Memory B cell (primary cell): ENCODE measurements at regions not wholly inside any gene's neighbourhood (a gene's known extent, or its start where the extent isn't known, plus 50 kb on each side); places are given as distances from the start of the nearest gene placed in this dataset.
"Not testable (repeated sequence)": the region's sequence is repeated elsewhere in the genome, so short reads cannot be mapped to it uniquely, and the experiment has no call there.

Source experiments
- ATAC-seq: fragments of 150-1000 bp; cut with Tn5 transposase; 2 replicates; pipeline ENCODE4 v1.10.0; 2021; ENCODE audit warnings: low read depth, mild to moderate bottlenecking, moderate library complexity
- DNase-seq, 2 donors: peaks; one replicate each; pipeline ENCODE4 v3.0.0; 2022; ENCODE audit warnings: low spot score in 2 of 2
- H3K27ac Mint-ChIP-seq: one replicate; pipeline ENCODE4 v1.8.0; 2022; ENCODE audit warnings: mild to moderate bottlenecking, moderate library complexity, mixed read lengths
- H3K27me3 Mint-ChIP-seq: one replicate; pipeline ENCODE4 v1.8.0; 2022; ENCODE audit warnings: mixed read lengths
- H3K36me3 Mint-ChIP-seq: one replicate; pipeline ENCODE4 v1.8.0; 2022; ENCODE audit warnings: mild to moderate bottlenecking, mixed read lengths
- H3K4me1 Mint-ChIP-seq: one replicate; pipeline ENCODE4 v1.8.0; 2022; ENCODE audit warnings: mixed read lengths
- H3K4me3 Mint-ChIP-seq: one replicate; pipeline ENCODE4 v1.8.0; 2022; ENCODE audit warnings: mild to moderate bottlenecking, moderate library complexity, mixed read lengths
- H3K9me3 Mint-ChIP-seq: one replicate; pipeline ENCODE4 v1.8.0; 2022; ENCODE audit warnings: mixed read lengths

DNA sequence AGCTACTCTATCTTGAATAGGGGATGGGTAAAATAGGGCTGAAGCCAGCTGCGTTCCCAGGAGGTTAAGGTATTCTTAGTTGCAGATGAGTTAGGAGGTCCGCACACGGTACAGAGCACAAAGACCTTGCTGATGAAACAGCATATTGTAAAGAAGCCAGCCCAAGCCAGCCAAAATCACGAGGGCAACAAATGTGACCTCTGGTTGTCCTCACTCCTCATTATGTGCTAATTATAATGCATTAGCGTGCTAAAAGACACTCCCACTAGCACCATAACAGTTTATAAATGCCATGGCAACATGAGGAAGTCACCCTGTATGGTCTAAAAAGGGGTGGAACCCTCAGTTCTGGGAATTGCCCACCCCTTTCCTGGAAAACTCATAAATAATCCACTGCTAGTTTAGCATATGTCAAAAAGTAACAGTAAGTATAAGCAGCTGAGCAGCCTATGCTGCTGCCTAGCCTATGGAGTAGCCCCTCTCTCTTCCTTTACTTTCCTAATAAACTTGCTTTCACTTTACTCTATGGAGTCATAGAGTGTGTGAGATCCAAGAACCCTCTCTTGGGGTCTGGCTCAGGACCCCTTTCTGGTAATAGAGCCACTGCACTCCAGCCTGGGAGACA, 98.9 kb upstream of the NOX4 start:
- not testable (repeated sequence) for H3K9me3 Mint-ChIP-seq, H3K27me3 Mint-ChIP-seq, H3K27ac Mint-ChIP-seq, H3K4me1 Mint-ChIP-seq, DNase-seq, H3K4me3 Mint-ChIP-seq, H3K36me3 Mint-ChIP-seq, ATAC-seq

DNA sequence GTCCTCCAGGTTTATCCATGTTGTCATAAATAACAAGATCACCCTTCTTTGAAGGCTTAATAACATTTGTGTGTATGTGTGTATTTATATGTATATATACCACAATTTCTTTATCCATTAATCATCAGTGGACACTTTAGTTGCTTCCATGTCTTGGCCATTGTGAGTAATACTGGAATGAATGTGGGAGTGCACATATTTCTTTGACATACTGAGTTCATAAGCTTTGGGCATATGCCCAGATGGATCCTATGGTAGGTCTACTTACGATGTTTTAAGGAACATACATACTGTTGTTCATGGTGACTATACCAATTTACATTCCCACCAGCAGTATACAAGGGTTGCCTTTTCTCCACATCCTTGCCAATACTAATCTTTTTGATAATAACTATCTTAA, 108.8 kb upstream of the TRIM77 start:
- DNase-seq, H3K27ac Mint-ChIP-seq: not testable (repeated sequence)

GRCh38 chr11:89604281-89604680, 105.8 kb upstream of the TRIM77 start:
- Mint-ChIP-seq H3K4me1 (no peaks in the 10 kb centered on the region), H3K9me3 (peaks cover 5% of the 10 kb centered on the region), H3K36me3 (no peaks in the 10 kb centered on the region), H3K27ac (no peak overlapping the region), H3K4me3 (no peak overlapping the region), H3K27me3 (no peaks in the 10 kb centered on the region)
- ATAC-seq (no peak), DNase-seq (no peak)

More for the DNA sequence above, 108.8 kb upstream of the TRIM77 start:
- not testable (repeated sequence) for H3K36me3 Mint-ChIP-seq, H3K27me3 Mint-ChIP-seq, ATAC-seq, H3K4me3 Mint-ChIP-seq, H3K9me3 Mint-ChIP-seq, H3K4me1 Mint-ChIP-seq

DNA sequence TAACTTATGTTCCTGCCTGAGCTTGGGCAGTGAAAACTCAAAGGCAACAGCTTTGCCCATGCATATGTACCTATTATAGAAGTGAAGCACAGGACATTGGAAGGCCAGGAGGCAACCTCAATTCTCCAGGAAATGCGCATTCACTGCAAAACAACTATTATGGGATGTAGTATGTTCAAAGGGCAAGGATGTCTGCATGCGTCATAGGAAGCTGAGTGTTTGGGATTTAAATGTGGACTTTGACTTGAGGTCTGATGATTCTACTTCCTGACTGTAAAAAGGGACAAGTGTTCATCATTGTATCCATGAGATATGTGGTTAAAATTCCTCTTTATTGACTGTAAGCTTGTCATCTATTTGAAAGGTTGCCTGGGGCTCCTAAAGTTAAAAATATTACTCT, 103.3 kb upstream of the TRIM77 start:
- not testable (repeated sequence) for DNase-seq, ATAC-seq, H3K9me3 Mint-ChIP-seq, H3K27ac Mint-ChIP-seq, H3K4me1 Mint-ChIP-seq, H3K4me3 Mint-ChIP-seq, H3K27me3 Mint-ChIP-seq, H3K36me3 Mint-ChIP-seq

- H3K9me3 Mint-ChIP-seq, H3K36me3 Mint-ChIP-seq, DNase-seq, ATAC-seq, H3K4me3 Mint-ChIP-seq, H3K4me1 Mint-ChIP-seq, H3K27me3 Mint-ChIP-seq, H3K27ac Mint-ChIP-seq: not testable (repeated sequence)
Measured at GRCh38 chr11:89607497-89607896, 102.6 kb upstream of the TRIM77 start.

DNA sequence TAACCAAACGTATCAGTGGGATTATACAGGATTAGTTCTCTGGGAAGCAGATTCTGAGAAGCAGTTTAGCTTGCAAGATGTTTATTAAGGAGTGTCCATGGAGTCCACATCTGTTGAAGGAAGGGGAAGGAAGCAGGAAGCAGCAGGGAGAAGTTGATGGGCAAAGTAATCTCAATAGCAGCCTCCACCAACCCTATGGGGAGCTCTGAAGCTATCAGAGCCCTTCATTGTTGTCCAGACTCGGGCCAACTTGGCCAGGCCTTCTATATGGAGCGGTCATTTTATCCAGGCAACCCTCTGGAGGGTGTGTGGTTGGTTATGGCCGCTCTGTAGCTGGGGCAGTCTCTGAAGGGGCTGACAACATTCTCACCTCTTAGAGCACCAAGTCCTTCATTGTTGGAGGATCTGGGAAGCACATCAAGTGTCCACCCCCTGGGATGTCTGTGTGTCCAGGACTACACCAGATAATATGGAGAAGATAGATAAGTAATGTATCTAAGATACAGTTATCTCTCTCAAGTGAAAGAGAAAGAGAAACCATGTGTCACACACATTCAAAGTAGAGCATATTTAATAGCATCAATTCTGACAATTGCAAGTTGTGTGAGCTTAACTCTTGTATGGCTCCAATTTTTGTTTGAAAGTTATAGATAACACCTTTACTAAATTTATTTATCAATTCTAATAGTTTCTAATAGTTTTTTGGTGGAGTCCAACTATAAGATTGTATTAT, 101.7 kb upstream of the TRIM77 start:
- Mint-ChIP-seq H3K4me1 (no peaks in the 10 kb centered on the region), H3K9me3 (peaks cover 2% of the 10 kb centered on the region), H3K27me3 (no peaks in the 10 kb centered on the region), H3K36me3 (no peaks in the 10 kb centered on the region), H3K4me3 (no peak overlapping the region), H3K27ac (no peak overlapping the region)
- no peak for DNase-seq
- ATAC-seq, result no peak

GRCh38 chr11:89612096-89612495, 98.0 kb upstream of the TRIM77 start:
- Mint-ChIP-seq H3K27ac (no peak overlapping the region), H3K4me1 (no peaks in the 10 kb centered on the region), H3K36me3 (no peaks in the 10 kb centered on the region), H3K27me3 (peaks cover 2% of the 10 kb centered on the region), H3K4me3 (peak overlapping the region; percentile 19), H3K9me3 (peaks cover 4% of the 10 kb centered on the region)
- ATAC-seq (no peak), DNase-seq (no peak)

DNA sequence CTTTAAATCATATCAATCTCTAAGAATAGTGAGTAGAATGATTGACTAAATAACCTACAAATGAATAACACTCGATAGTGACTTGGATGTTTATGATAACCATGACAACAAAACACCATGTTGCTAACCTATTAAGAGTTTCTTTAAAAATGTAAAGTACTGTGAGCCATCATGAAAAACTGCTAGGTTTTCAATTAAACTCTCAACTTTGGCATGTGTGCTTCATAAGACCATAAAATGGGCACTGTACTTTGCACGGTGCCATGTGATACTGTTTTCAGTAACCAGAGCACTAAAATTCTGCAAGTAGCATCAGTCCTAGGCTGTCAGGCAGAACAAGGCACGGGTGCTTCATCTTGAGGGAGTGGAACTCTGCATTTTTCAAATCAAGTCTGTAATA, 96.2 kb upstream of the TRIM77 start:
- no peak overlapping the region for H3K4me3 Mint-ChIP-seq
- H3K27me3 Mint-ChIP-seq, result peaks cover 2% of the 10 kb centered on the region
- H3K9me3 Mint-ChIP-seq, result peaks cover 3% of the 10 kb centered on the region
- DNase-seq (no peak), ATAC-seq (no peak)
- no peaks in the 10 kb centered on the region for H3K36me3 Mint-ChIP-seq
- H3K27ac Mint-ChIP-seq, result no peak overlapping the region
- H3K4me1 Mint-ChIP-seq, result no peaks in the 10 kb centered on the region

GRCh38 chr11:89614428-89614827, 95.7 kb upstream of the TRIM77 start:
- not testable (repeated sequence) for DNase-seq, H3K9me3 Mint-ChIP-seq, ATAC-seq, H3K4me3 Mint-ChIP-seq, H3K27ac Mint-ChIP-seq, H3K36me3 Mint-ChIP-seq, H3K27me3 Mint-ChIP-seq, H3K4me1 Mint-ChIP-seq

DNA sequence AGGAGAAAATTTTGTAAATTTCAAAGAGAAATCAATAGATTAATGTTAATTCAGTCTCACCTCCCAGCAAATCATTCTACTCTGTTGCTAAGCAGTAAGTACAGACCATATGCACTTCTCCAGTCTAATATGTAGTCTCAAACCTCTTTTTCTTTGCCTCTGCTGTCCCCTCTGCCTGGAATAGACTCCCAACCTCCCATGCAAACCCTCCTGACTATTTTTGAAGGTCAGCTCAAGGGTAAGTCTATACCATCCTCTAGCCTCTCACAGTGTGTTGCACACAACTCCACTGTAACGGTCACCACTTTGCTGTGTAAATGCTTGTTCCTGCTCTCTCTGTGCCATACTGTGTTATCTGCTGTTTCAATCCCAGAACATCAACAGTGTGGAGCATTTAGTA, 94.5 kb upstream of the TRIM77 start:
- H3K4me1 Mint-ChIP-seq, H3K27me3 Mint-ChIP-seq, DNase-seq, H3K36me3 Mint-ChIP-seq, H3K9me3 Mint-ChIP-seq, H3K27ac Mint-ChIP-seq, ATAC-seq, H3K4me3 Mint-ChIP-seq: not testable (repeated sequence)

- not testable (repeated sequence) for H3K4me1 Mint-ChIP-seq, H3K9me3 Mint-ChIP-seq
Measured at GRCh38 chr11:89616161-89616560, 93.9 kb upstream of the TRIM77 start.

DNA sequence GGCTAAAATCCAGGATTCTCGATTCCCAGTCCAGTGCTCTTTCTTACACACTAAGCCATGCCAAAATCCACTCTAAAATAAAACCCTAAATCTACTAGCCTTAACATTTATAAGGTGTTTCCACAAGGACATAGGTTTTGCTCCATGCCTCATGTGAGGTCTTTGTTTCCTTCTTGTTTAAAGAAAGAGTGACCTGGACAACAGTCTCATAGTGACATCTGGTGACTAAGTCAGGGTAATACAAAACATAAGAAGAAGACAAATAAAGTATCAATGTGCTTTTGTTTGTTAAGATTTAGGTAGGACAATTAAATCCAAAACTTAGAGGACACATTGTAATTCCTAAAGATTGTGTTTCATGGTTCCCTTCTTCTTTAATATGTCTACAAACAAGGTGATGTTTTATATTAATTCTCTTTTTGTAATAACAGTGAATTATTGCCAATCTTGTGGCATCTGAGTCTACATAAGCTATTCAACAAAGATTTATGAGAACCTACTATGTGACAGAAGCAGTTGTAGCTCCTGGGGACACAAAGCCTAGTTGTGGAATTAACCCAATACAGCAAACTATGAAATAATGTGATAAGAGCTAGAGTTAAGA, 93.0 kb upstream of the TRIM77 start:
- H3K4me1 Mint-ChIP-seq, H3K9me3 Mint-ChIP-seq, H3K4me3 Mint-ChIP-seq, DNase-seq, H3K27me3 Mint-ChIP-seq, H3K36me3 Mint-ChIP-seq, H3K27ac Mint-ChIP-seq, ATAC-seq: not testable (repeated sequence)

More at GRCh38 chr11:89616161-89616560, 93.9 kb upstream of the TRIM77 start:
- H3K27me3 Mint-ChIP-seq, H3K36me3 Mint-ChIP-seq, H3K27ac Mint-ChIP-seq, ATAC-seq, DNase-seq, H3K4me3 Mint-ChIP-seq: not testable (repeated sequence)

DNA sequence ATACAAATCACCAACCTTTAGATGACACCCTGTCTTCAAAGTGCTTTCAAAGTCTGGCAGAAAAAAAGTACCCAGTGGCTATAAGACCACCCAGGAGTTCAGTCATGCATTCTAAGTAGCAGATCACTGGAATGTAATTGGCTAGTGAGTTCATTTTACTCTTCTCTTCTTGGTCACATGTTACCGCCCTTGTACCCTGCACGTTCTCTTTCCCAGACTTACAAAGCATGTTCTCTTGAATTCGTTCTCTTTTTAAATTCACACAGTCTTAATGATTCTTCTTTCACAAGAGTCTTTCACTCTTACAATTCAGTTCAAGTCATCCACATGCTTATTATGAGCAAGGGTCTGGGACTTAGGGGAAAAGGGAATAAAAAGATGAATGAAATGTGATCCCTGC, 89.4 kb upstream of the TRIM77 start:
- not testable (repeated sequence) for H3K36me3 Mint-ChIP-seq, DNase-seq

DNA sequence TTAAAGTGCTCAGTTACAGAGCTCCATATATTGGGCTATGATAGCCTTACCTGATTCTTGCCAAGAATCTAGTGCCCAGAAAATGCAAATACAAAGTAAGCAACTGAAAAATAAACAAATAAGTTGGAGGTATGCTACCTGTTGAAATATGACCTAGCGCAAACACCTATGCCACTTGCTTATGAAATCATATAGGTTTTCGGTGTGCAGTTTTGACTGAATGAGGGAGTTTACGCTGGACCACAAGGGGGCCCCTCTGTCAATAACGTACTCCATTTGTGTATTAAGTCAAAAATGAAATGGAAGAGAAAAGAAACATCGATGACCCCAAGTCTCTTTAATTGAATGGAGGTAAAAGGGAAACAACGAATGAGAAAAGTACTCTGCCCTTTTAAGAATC, 84.9 kb upstream of the TRIM77 start:
- no peak for ATAC-seq

More for the DNA sequence above, 89.4 kb upstream of the TRIM77 start:
- H3K27ac Mint-ChIP-seq, H3K4me1 Mint-ChIP-seq, H3K9me3 Mint-ChIP-seq, ATAC-seq, H3K4me3 Mint-ChIP-seq, H3K27me3 Mint-ChIP-seq: not testable (repeated sequence)

More for the DNA sequence above, 84.9 kb upstream of the TRIM77 start:
- Mint-ChIP-seq H3K4me3 (no peak overlapping the region), H3K27ac (no peak overlapping the region), H3K36me3 (no peaks in the 10 kb centered on the region), H3K9me3 (no peaks in the 10 kb centered on the region), H3K27me3 (no peaks in the 10 kb centered on the region), H3K4me1 (no peaks in the 10 kb centered on the region)
- no peak for DNase-seq
